RKO (cell line): ENCODE measurements at regions not wholly inside any gene's neighbourhood (a gene's known extent, or its start where the extent isn't known, plus 50 kb on each side); places are given as distances from the start of the nearest gene placed in this dataset.

ENCODE experiments used
- DNase-seq: peaks from one replicate; pipeline ENCODE4 v3.0.0-alpha.2; 2016; ENCODE audit warnings: low spot score

DNA sequence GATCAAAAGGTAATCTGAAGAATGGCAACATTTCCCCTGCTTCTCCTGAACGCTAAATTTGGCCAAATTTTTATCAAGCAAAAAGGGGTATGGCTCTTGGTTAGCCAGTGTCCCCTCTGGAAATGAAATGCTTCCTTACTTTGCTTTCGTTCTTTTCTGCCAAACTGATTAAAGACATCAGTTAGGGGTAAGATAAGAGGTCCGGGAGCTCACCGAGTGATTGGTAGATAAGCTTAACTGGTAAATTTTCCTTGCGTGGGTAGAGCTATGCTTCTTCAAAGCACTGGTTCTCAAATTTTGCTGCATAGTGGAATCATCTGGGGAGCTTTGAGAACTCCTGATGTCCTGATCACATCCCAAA lies 62.7 kb upstream of the MAPRE2 start:
- DNase-seq = peak; percentile 20

DNA sequence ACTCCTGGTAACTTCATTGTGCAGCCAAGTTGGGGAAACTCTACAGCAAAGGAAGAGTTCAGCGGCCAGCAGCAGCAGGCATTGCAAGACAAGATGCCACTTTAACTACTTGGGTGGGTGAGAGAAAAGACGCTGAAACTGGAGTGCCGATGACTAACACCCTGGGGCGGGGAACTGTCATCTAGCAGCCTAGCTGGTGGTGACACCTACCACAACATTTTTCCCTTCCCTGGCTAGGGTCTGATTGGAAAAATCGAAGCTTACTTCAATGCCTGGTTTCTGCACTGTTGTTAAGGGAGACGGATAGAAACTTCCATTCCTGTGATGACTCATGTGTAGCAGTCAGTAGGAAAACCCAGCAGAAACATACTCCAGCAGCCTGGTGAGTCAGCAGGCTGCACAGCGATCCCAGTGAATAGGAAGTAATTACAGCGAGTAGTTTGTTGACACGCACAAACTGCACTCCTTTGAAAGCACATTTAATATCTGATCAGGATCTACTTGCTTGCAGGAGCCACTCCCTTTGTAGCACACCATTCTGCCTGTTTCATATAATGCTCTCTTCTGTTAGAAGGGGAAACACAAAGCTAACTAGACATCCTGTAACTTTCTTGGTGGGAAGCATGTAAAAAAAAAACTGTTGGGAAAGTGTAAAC lies 62.1 kb upstream of the MAPRE2 start:
- peak; percentile 96 for DNase-seq

DNA sequence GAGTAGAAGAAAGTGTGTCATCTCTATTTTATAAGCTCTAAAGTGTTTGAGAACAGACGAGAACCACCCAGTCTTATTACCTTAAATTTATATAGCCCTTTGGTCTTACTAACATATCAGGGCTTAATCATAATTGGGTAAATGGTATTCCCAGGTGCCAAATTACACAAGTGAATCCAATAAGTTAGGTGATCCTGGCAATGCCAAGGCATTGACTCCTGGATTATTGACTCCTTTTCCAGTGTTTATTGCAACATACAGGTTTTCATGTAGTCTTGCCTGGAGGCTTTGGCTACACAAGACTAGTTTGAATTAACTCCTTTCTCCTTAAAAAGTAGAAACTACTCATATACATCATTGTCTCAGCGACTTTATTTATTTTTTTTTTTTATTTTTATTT lies 59.7 kb upstream of the MAPRE2 start:
- DNase-seq = no peak

DNA sequence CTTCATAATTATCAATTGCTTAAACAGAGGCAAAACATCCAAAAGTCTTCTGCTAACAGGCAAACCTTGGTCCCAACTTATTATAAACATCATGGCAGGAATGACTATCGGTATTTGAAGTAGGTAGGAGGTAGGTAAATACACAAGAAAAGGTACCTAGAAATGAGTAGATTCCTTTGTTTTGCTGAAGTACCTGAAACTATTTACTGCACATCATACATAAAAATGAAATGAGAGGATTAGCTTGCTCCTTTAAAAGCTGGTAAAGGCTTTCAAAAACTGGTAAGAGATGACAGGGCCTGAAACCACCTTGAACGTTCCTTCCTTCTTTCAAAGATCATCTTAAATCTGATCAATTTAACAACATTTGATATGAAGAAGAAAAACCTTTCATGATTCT lies 55.2 kb upstream of the MAPRE2 start:
- DNase-seq = no peak

DNA sequence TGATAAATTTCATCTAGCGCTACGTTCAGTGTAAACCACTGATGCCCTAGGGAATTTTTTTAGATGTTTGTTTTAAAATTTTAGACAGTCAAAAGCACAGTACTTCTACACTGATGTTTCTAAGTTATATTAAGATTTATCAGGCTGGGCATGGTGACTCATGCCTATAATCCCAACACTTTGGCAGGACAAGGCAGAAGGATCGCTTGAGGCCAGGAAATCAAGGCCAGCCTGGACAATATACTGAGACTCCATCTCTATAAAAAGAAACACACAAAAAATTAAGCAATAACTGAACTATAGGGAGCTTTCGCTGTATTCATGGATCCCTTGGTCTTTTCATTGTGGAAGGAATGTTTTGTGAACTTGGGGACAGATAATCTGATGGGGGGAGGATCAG lies 50.6 kb upstream of the MAPRE2 start:
- DNase-seq = no peak

DNA sequence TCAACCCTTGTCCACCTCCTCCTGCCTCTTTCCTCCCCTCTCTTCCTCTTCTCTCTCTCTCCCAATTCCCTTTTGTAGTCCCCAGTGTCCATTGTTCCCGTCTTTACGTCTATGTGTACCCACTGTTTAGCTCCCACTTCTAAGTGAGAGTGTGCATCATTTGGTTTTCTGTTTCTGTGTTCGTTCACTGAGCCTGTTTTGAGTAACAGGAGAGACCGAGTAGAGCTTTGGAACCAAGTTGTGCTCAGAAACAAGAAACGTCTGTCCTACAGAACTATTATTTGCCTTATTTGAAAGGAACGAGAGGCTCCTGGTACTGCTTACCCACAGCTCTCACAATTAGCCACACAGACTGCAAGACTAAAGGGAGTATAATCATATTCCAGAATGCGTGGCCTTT lies 50.1 kb upstream of the MAPRE2 start:
- no peak for DNase-seq
